MCF 10A (cell line): ENCODE measurements at regions not wholly inside any gene's neighbourhood (a gene's known extent, or its start where the extent isn't known, plus 50 kb on each side); places are given as distances from the start of the nearest gene placed in this dataset.

ENCODE experiments used
- BruUV-seq: library from RNA; stranded (reverse); fragments of 400-500 nt; replicated peaks from 2 replicates; lab custom pipeline; 2021; lab: Mats Ljungman, UMichigan
- CTCF ChIA-PET: fragments of 300-600 bp; sonication (Branson Sonifier 250); formaldehyde crosslinking; extraction: SDS; loops from one replicate; lab custom pipeline; 2021; ENCODE audit warnings: antibody characterized with exemption, inconsistent platforms; lab: Yijun Ruan, JAX
- POLR2A ChIA-PET: fragments of 300-600, 350-650 bp; sonication (Branson Sonifier 250); formaldehyde crosslinking; extraction: SDS; loops from one replicate; lab custom pipeline; 2020; ENCODE audit warnings: antibody characterized with exemption, inconsistent platforms; lab: Yijun Ruan, JAX
- DNase-seq: peaks from one replicate; pipeline ENCODE4 v3.0.0-alpha.2; 2018; ENCODE audit not compliant: unreplicated experiment
- H3K27ac Mint-ChIP-seq: one replicate; pipeline ENCODE4 v1.8.0; 2022; ENCODE audit warnings: mild to moderate bottlenecking, low read depth, mixed read lengths; ENCODE audit not compliant: unreplicated experiment
- H3K27me3 Mint-ChIP-seq: one replicate; pipeline ENCODE4 v1.8.0; 2022; ENCODE audit warnings: mixed read lengths; ENCODE audit not compliant: insufficient read depth, unreplicated experiment
- H3K36me3 Mint-ChIP-seq: one replicate; pipeline ENCODE4 v1.8.0; 2022; ENCODE audit warnings: mild to moderate bottlenecking, moderate library complexity, mixed read lengths; ENCODE audit not compliant: insufficient read depth, unreplicated experiment
- H3K4me1 Mint-ChIP-seq: one replicate; pipeline ENCODE4 v1.8.0; 2022; ENCODE audit warnings: mixed read lengths; ENCODE audit not compliant: insufficient read depth, unreplicated experiment
- H3K4me3 Mint-ChIP-seq: one replicate; pipeline ENCODE4 v1.8.0; 2022; ENCODE audit warnings: mild to moderate bottlenecking, moderate library complexity, mixed read lengths; ENCODE audit not compliant: unreplicated experiment
- H3K9me3 Mint-ChIP-seq: one replicate; pipeline ENCODE4 v1.8.0; 2022; ENCODE audit warnings: mixed read lengths; ENCODE audit not compliant: unreplicated experiment
- CTCF ChIP-seq: fragments of 200-600 bp; IDR thresholded peaks from one replicate; pipeline ENCODE4 v1.8.0; 2022; ENCODE audit warnings: antibody characterized with exemption, mild to moderate bottlenecking; ENCODE audit not compliant: unreplicated experiment
- intact Hi-C: fragments of 100-400 bp; cut with micrococcal nuclease; formaldehyde crosslinking; loops from 2 replicates; pipeline ENCODE4 v1.14.1; 2022

DNA sequence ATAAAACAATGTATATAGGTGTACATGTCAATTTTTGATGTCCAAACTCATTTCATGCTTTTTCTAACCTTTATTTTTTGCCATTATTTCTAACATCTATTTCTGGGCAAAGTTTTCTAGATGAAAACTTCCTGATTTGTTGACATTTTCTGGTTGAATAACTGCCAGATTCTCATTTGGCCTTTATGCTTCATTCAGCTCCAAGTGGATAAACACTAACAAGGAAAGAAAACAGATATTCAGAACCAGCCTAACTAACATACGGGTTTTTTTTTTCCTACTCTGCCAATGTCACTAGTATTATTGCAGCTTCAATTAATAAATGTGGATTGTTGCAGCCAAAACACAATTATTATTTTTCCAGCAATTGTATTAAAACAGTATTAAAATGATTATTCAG is 50.9 kb upstream of the RAP1GDS1 start:
- BruUV-seq = no TSS peak
- DNase-seq = no peak
- TF ChIP-seq CTCF = no peak
- Mint-ChIP-seq H3K36me3 (no peaks in the 10 kb centered on the region), H3K9me3 (no peaks in the 10 kb centered on the region), H3K4me3 (no peak overlapping the region), H3K27ac (no peak overlapping the region), H3K27me3 (no peaks in the 10 kb centered on the region), H3K4me1 (no peaks in the 10 kb centered on the region)
- CTCF ChIA-PET = no interaction called here
- intact Hi-C loops = no loop called here
- POLR2A ChIA-PET = no interaction called here

- Mint-ChIP-seq H3K9me3 (no peaks in the 10 kb centered on the region), H3K36me3 (no peaks in the 10 kb centered on the region), H3K27me3 (no peaks in the 10 kb centered on the region), H3K4me1 (no peaks in the 10 kb centered on the region), H3K4me3 (no peak overlapping the region), H3K27ac (no peak overlapping the region)
- BruUV-seq = no TSS peak
- no peak for TF ChIP-seq CTCF
- POLR2A ChIA-PET = no interaction called here
- no peak for DNase-seq
- CTCF ChIA-PET = no interaction called here
- intact Hi-C loops = no loop called here
Observed at GRCh38 chr4:98209111-98209510, 52.1 kb upstream of the RAP1GDS1 start.

DNA sequence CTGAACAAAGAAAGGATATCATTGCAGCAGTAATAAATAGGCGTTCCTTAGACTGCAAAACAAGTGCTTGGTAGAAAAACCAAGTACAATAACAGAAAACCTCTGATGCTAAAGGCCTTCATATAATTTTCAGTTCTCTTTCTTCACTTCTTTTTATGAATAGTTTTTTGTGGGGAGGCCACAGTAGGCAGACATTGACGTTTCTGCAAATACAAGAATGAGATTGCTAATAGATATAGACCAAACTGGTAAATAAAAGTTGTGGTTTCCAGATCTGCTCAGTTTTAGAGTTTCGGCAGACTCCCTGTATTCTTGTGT is 57.0 kb upstream of the RAP1GDS1 start:
- H3K27me3 Mint-ChIP-seq = no peaks in the 10 kb centered on the region
- ChIA-PET POLR2A (interaction anchor here (0.6 kb wide), 1 partner anchor 262 kb away, joined by 3 read pairs; no protein-coding TSS in a partner anchor), CTCF (interaction anchor here (0.7 kb wide), 2 partner anchors 12 to 21 kb away, joined by 3 read pairs; no protein-coding TSS in a partner anchor)
- H3K4me3 Mint-ChIP-seq = no peak overlapping the region
- intact Hi-C loops = no loop called here
- no peaks in the 10 kb centered on the region for H3K9me3 Mint-ChIP-seq
- H3K27ac Mint-ChIP-seq = no peak overlapping the region
- H3K36me3 Mint-ChIP-seq = no peaks in the 10 kb centered on the region
- H3K4me1 Mint-ChIP-seq = no peaks in the 10 kb centered on the region
- no peak for DNase-seq
- BruUV-seq = no TSS peak
- no peak for TF ChIP-seq CTCF

GRCh38 chr4:98203332-98204235 is 57.6 kb upstream of the RAP1GDS1 start:
- DNase-seq = no peak
- POLR2A ChIA-PET = interaction anchor here (1.3 kb wide), 1 partner anchor 27 kb away, joined by 3 read pairs; no protein-coding TSS in a partner anchor
- Mint-ChIP-seq H3K4me3 (no peak overlapping the region), H3K27me3 (no peaks in the 10 kb centered on the region), H3K36me3 (no peaks in the 10 kb centered on the region), H3K9me3 (no peaks in the 10 kb centered on the region), H3K4me1 (no peaks in the 10 kb centered on the region), H3K27ac (no peak overlapping the region)
- no TSS peak for BruUV-seq
- no peak for TF ChIP-seq CTCF
- CTCF ChIA-PET = interaction anchor here (0.7 to 0.8 kb wide), 3 partner anchors 11 to 21 kb away, joined by 3 to 4 read pairs (median 3); no protein-coding TSS in a partner anchor
- intact Hi-C loops = no loop called here
